HCT116 (cell line): ENCODE measurements at regions not wholly inside any gene's neighbourhood (a gene's known extent, or its start where the extent isn't known, plus 50 kb on each side); places are given as distances from the start of the nearest gene placed in this dataset.

Experiments
- ATAC-seq: fragments of 200-7000 bp; cut with Tn5 transposase; 2 replicates; pipeline ENCODE4 v1.9.1; 2020; ENCODE audit warnings: mild to moderate bottlenecking, moderate library complexity
- BruUV-seq: library from RNA; stranded (reverse); fragments of 400-500 nt; replicated peaks from 2 replicates; lab custom pipeline; 2021; lab: Mats Ljungman, UMichigan
- CTCF ChIA-PET: fragments of 300-600 bp; sonication (Branson Sonifier 250); formaldehyde crosslinking; loops from one replicate; lab custom pipeline; 2021; ENCODE audit warnings: antibody characterized with exemption; lab: Charles Lee
- POLR2A ChIA-PET: fragments of 300-600, 350-600 bp; sonication (Branson Sonifier 250); formaldehyde crosslinking; loops from one replicate; lab custom pipeline; 2021; ENCODE audit warnings: antibody characterized with exemption; lab: Charles Lee
- RAD21 ChIA-PET, 2 experiments: fragments of 300-600 bp; sonication (Branson Sonifier 250); formaldehyde crosslinking; loops; one replicate each; lab custom pipeline; 2023; ENCODE audit warnings: low total read pairs in 2 of 2; ENCODE audit not compliant: uncharacterized antibody in 2 of 2, unreplicated experiment in 2 of 2, low non-redundant PET in 1 of 2; lab: Charles Lee
- DNase-seq: peaks from one replicate; pipeline ENCODE4 v3.0.0-alpha.2; 2010; ENCODE audit warnings: low read depth, low spot score
- H2AFZ ChIP-seq: fragments of 200-600 bp; shearing (Covaris generic), sonication (generic); 2 replicates; pipeline ENCODE4 v1.6.1; 2017; ENCODE audit warnings: low read depth, mixed run types, mixed read lengths, antibody characterized with exemption, low read length; ENCODE audit not compliant: poor library complexity, severe bottlenecking
- H3K27ac ChIP-seq: 2 replicates; pipeline ENCODE4 v1.5.1; 2012; ENCODE audit warnings: low read depth, low read length
- H3K27me3 ChIP-seq: fragments of 200-600 bp; sonication (generic); 2 replicates; pipeline ENCODE4 v1.6.1; 2016; ENCODE audit warnings: mixed run types, low read length, mixed read lengths; ENCODE audit not compliant: insufficient read depth
- H3K36me3 ChIP-seq, 2 experiments: fragments of 200-500 bp in 1 of 2; fragments of 200-600 bp in 1 of 2; sonication (Bioruptor generic) in 1 of 2; sonication (generic) in 1 of 2; 2 replicates each; pipeline versions ENCODE4 v1.5.1 to v1.6.1; 2014 to 2016; ENCODE audit warnings: low read length in 2 of 2, inconsistent platforms in 1 of 2, mixed read lengths in 1 of 2, mixed run types in 1 of 2; ENCODE audit not compliant: insufficient read depth in 2 of 2, control insufficient read depth in 1 of 2
- H3K4me1 ChIP-seq, 2 experiments: fragments of 200-600 bp in 1 of 2; sonication (generic) in 1 of 2; 2 replicates each; pipeline versions ENCODE4 v1.5.1 to v1.6.1; 2012 to 2017; ENCODE audit warnings: low read length in 2 of 2, inconsistent platforms in 1 of 2, mild to moderate bottlenecking in 1 of 2, mixed read lengths in 1 of 2, mixed run types in 1 of 2, moderate library complexity in 1 of 2; ENCODE audit not compliant: insufficient read depth in 2 of 2, control insufficient read depth in 1 of 2
- H3K4me2 ChIP-seq: fragments of 200-600 bp; sonication (generic); 2 replicates; pipeline ENCODE4 v1.6.1; 2017; ENCODE audit warnings: mixed run types, low read length, mixed read lengths
- H3K4me3 ChIP-seq, 2 experiments: fragments of 200-600 bp in 1 of 2; sonication (generic) in 1 of 2; replicated peaks in 1 of 2; 2 replicates each; pipeline ENCODE4 v1.5.1; 2011 to 2016; ENCODE audit warnings: low read length in 2 of 2, control low read depth in 1 of 2, low read depth in 1 of 2, mild to moderate bottlenecking in 1 of 2, mixed read lengths in 1 of 2, mixed run types in 1 of 2
- H3K79me2 ChIP-seq: fragments of 200-600 bp; sonication (generic); 2 replicates; pipeline ENCODE4 v1.6.1; 2017; ENCODE audit warnings: mild to moderate bottlenecking, mixed run types, low read length, moderate library complexity, mixed read lengths; ENCODE audit not compliant: insufficient read depth
- H3K9ac ChIP-seq: fragments of 200-600 bp; sonication (generic); 2 replicates; pipeline ENCODE4 v1.6.1; 2016; ENCODE audit warnings: low read length, mixed read lengths
- H3K9me2 ChIP-seq: fragments of 200-600 bp; sonication (generic), shearing (Covaris generic); 2 replicates; pipeline ENCODE4 v1.6.1; 2017; ENCODE audit warnings: mixed run types, mild to moderate bottlenecking, moderate library complexity; ENCODE audit not compliant: insufficient read depth
- H3K9me3 ChIP-seq, 2 experiments: fragments of 200-500 bp in 1 of 2; fragments of 200-600 bp in 1 of 2; sonication (Bioruptor generic) in 1 of 2; sonication (generic) in 1 of 2; 2 replicates each; pipeline ENCODE4 v1.6.1; 2014 to 2017; ENCODE audit warnings: low read length in 2 of 2, mixed read lengths in 2 of 2, inconsistent platforms in 1 of 2, low read depth in 1 of 2, mild to moderate bottlenecking in 1 of 2, mixed run types in 1 of 2, moderate library complexity in 1 of 2; ENCODE audit not compliant: control insufficient read depth in 1 of 2, insufficient read depth in 1 of 2
- H4K20me1 ChIP-seq: fragments of 200-600 bp; sonication (generic), shearing (Covaris generic); 2 replicates; pipeline ENCODE4 v1.6.1; 2017; ENCODE audit warnings: mixed run types, mild to moderate bottlenecking, moderate library complexity; ENCODE audit not compliant: insufficient read depth
- CBX3 ChIP-seq: IDR thresholded peaks from 2 replicates; pipeline ENCODE4 v1.6.1; 2012; ENCODE audit warnings: low read depth
- EGR1 ChIP-seq: IDR thresholded peaks from 2 replicates; pipeline ENCODE4 v1.6.1; 2012; ENCODE audit warnings: low read depth
- RAD21 ChIP-seq: IDR thresholded peaks from 2 replicates; pipeline ENCODE4 v1.6.1; 2012; ENCODE audit warnings: low read depth, mild to moderate bottlenecking
- SIN3A ChIP-seq: IDR thresholded peaks from 2 replicates; pipeline ENCODE4 v1.6.1; 2012; ENCODE audit warnings: low read depth
- TCF7L2 ChIP-seq: IDR thresholded peaks from 2 replicates; pipeline ENCODE4 v1.7.0; 2011; ENCODE audit warnings: borderline replicate concordance, inconsistent platforms; ENCODE audit not compliant: insufficient read depth, insufficient read length; ENCODE audit errors: extremely low read depth
- ZFX ChIP-seq: fragments of 450-650 bp; IDR thresholded peaks from 2 replicates; pipeline ENCODE4 v1.6.1; 2017
- intact Hi-C: fragments of 100-400 bp; cut with micrococcal nuclease; formaldehyde crosslinking; loops from 2 replicates; pipeline ENCODE4 v1.10.0; 2022
- TF ChIP-seq, protein P1 (sequence below): IDR thresholded peaks from 2 replicates; pipeline ENCODE4 v1.6.1; 2012; ENCODE audit warnings: low read depth
- TF ChIP-seq, protein P2 (sequence below): IDR thresholded peaks from 2 replicates; pipeline ENCODE4 v1.6.1; 2011; ENCODE audit warnings: mild to moderate bottlenecking, low read length, moderate library complexity; ENCODE audit not compliant: insufficient replicate concordance; ENCODE audit errors: extremely low read depth

DNA sequence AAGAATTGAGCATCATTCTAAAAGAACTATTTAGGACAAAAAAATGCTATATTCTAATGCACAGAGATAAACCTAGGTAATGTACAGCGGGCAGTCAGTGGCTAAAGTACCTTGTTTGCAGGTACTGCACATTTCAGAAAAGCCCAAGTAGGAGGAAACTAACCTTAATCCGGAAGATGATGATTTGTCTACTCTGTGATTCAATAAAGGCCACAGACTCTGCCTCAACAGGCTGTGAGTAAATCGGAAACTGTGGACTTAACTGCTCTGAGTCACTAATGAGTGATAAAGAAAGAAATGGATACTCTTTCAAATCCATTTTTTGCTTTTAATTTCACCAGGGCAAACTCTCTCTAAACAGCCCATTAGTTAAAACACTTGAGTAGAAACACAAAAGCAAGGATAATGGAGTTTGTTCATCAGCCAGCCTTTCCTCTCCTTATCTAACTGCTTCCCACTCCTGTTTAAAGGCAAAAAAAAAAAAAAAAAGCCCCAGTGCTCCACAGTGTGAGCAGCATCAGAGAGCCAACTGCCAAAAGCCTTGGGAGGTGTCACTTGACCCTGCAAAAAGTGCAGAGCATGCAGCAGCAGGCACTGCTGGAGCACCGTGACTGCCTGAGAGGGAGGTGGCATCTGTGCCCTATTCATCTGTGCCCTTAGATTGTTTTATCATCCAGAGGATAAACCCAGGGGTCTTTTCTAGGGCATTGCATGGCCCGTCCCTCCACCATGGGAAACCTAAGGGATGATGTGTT is 187.7 kb downstream of the SATB1 start (continued):
- TF ChIP-seq, protein P1, sequence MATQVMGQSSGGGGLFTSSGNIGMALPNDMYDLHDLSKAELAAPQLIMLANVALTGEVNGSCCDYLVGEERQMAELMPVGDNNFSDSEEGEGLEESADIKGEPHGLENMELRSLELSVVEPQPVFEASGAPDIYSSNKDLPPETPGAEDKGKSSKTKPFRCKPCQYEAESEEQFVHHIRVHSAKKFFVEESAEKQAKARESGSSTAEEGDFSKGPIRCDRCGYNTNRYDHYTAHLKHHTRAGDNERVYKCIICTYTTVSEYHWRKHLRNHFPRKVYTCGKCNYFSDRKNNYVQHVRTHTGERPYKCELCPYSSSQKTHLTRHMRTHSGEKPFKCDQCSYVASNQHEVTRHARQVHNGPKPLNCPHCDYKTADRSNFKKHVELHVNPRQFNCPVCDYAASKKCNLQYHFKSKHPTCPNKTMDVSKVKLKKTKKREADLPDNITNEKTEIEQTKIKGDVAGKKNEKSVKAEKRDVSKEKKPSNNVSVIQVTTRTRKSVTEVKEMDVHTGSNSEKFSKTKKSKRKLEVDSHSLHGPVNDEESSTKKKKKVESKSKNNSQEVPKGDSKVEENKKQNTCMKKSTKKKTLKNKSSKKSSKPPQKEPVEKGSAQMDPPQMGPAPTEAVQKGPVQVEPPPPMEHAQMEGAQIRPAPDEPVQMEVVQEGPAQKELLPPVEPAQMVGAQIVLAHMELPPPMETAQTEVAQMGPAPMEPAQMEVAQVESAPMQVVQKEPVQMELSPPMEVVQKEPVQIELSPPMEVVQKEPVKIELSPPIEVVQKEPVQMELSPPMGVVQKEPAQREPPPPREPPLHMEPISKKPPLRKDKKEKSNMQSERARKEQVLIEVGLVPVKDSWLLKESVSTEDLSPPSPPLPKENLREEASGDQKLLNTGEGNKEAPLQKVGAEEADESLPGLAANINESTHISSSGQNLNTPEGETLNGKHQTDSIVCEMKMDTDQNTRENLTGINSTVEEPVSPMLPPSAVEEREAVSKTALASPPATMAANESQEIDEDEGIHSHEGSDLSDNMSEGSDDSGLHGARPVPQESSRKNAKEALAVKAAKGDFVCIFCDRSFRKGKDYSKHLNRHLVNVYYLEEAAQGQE: no peak

DNA sequence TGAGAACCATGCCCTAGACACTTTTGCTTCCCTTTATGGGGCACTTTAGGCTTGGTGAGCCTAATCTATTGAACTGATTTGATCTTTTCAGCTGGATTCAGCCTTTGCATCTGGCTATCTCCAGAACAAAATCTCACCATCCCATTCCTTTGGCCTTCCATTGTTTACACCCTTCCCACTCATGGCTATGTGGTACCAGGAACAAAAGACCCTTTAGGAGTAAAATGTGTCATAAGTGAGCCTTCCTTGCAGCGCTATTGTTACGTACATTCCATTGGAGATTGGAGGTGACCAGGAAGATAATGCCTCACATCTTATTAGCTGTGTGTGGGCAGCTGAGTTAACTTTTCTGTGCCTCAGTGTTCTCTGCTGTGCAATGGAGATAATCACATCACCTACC is 188.4 kb downstream of the SATB1 start:
- Histone ChIP-seq H3K9me2 (no peaks in the 10 kb centered on the region), H3K4me1 (peaks cover 5 to 24% of the 10 kb centered on the region in 2 experiments; a peak in 3 of 4 replicates), H2AFZ (no peak overlapping the region), H4K20me1 (no peaks in the 10 kb centered on the region), H3K9me3 (no peaks in the 10 kb centered on the region), H3K27me3 (no peaks in the 10 kb centered on the region), H3K9ac (no peak overlapping the region), H3K27ac (no peak overlapping the region), H3K4me3 (no peak overlapping the region)
- intact Hi-C loops: no loop called here
- no TSS peak for BruUV-seq
- no peak for DNase-seq
- CTCF ChIA-PET: no interaction called here
- POLR2A ChIA-PET: no interaction called here
- RAD21 ChIA-PET: no interaction called here
- TF ChIP-seq ZFX: no peak
- no peak for TF ChIP-seq RAD21
- TF ChIP-seq TCF7L2: no peak
- TF ChIP-seq, protein P2, sequence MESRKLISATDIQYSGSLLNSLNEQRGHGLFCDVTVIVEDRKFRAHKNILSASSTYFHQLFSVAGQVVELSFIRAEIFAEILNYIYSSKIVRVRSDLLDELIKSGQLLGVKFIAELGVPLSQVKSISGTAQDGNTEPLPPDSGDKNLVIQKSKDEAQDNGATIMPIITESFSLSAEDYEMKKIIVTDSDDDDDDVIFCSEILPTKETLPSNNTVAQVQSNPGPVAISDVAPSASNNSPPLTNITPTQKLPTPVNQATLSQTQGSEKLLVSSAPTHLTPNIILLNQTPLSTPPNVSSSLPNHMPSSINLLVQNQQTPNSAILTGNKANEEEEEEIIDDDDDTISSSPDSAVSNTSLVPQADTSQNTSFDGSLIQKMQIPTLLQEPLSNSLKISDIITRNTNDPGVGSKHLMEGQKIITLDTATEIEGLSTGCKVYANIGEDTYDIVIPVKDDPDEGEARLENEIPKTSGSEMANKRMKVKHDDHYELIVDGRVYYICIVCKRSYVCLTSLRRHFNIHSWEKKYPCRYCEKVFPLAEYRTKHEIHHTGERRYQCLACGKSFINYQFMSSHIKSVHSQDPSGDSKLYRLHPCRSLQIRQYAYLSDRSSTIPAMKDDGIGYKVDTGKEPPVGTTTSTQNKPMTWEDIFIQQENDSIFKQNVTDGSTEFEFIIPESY: no peak
- no peak for TF ChIP-seq CBX3
- TF ChIP-seq SIN3A: no peak
- TF ChIP-seq EGR1: no peak
- TF ChIP-seq, all 23 proteins: peak for 0
- H3K4me2 ChIP-seq: peak overlapping the region; percentile 26
- no peaks in the 10 kb centered on the region for H3K36me3 ChIP-seq
- ATAC-seq: no peak
- H3K79me2 ChIP-seq: no peaks in the 10 kb centered on the region
